ENCODE measurements at regions not wholly inside any gene's neighbourhood (a gene's known extent, or its start where the extent isn't known, plus 50 kb on each side); places are given as distances from the start of the nearest gene placed in this dataset.

DNA sequence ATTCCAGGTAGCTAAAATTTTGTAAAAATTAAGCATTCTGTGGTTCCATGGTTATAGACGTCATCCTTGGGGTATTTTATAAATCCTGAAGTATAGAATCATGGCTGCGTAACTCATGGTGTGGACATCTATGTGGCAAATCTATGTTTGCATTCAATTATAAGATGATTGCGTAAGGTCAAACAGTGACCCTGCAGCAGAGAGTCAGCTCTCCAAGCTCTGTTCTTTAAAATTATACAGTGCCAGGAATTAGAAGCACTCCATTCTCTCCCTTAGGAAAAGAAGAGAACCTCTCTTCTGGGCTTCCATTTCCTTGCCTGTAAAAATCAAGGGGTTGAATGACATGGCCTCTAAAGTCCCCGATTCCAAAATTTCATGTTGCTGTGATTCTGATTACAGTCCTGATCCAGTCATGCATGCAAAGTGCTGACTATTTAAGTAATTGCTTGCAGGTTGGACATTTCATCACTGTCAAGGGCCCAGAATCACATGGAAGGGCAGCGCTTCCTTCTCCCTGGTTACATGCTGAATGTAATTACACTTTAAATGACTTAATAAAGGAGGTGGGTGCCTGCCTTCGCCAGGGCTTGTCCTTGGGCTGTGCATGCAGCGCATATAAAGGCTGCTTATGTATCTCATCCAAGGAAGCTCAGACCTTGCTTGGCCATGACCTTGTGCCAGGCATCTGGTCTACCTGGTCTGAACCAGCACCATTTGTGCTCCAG lies 550.7 kb downstream of the TYW1 start:
- peaks cover 19% of the 10 kb centered on the region for H3K9me3 Mint-ChIP-seq
- H3K4me1 Mint-ChIP-seq (ENCODE audit: low read depth), result no peaks in the 10 kb centered on the region
- H3K27me3 Mint-ChIP-seq (ENCODE audit: low read depth), result no peaks in the 10 kb centered on the region
- no peak overlapping the region for H3K4me3 Mint-ChIP-seq
- H3K36me3 Mint-ChIP-seq (ENCODE audit: low read depth), result no peaks in the 10 kb centered on the region
- no peak for DNase-seq (ENCODE audit: low spot score)
- H3K27ac Mint-ChIP-seq, result no peak overlapping the region

DNA sequence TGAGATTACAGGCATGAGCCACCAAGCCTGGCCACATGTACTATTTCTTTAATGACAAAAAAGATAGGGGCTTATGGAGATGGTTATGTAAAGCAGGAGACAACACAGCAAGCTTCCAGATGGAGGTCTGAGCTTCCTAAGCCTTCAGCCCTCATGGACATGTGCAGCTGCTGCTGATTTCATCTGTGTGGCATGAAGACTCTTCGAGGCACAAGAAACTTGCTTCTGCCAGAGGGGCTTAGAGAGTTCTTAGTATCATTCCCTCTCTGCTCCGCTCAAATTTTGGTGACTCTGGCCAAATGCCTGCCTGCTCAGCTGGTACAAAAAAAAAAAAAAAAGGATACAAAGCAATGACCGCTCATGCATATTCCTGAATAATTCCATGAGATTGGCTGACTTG lies 552.5 kb downstream of the TYW1 start:
- peaks cover 23% of the 10 kb centered on the region for H3K9me3 Mint-ChIP-seq
- H3K27ac Mint-ChIP-seq, result no peak overlapping the region
- no peak overlapping the region for H3K4me3 Mint-ChIP-seq
- no peaks in the 10 kb centered on the region for H3K4me1 Mint-ChIP-seq (ENCODE audit: low read depth)
- H3K27me3 Mint-ChIP-seq (ENCODE audit: low read depth), result no peaks in the 10 kb centered on the region
- DNase-seq (ENCODE audit: low spot score), result no peak
- H3K36me3 Mint-ChIP-seq (ENCODE audit: low read depth), result no peaks in the 10 kb centered on the region

DNA sequence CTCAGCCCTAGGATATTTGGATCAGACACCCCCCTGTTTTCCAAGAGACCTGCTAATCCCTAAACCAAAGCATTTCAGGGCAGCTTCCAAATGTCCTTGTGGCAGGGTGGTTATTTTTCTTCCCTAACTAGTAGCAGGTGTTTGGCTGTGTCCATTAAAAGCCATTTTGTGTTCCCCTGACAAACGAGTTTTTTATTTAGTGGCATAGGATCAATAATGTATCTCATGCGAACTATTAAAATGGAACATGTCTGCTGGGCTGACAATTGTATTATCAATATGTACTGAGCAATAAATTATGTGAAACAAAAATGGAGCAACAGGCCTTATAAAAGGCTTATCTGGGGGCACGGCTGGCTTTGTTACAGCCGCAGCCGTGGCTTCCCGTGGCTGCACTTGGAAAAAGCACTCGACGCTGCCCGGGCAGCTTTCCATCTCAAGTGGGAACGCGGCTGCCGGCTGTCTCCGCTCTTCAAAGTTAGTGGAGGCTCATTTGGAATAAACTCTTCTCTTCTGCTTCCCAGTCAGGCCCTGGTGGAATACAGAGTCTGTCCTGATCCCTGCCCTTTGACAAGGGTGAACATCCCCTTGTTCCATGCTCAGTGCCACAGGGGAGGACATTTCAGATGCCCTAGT lies 554.3 kb downstream of the TYW1 start:
- peaks cover 19% of the 10 kb centered on the region for H3K9me3 Mint-ChIP-seq
- no peak overlapping the region for H3K27ac Mint-ChIP-seq
- DNase-seq (ENCODE audit: low spot score), result no peak
- no peaks in the 10 kb centered on the region for H3K4me1 Mint-ChIP-seq (ENCODE audit: low read depth)
- no peak overlapping the region for H3K4me3 Mint-ChIP-seq
- no peaks in the 10 kb centered on the region for H3K36me3 Mint-ChIP-seq (ENCODE audit: low read depth)
- H3K27me3 Mint-ChIP-seq (ENCODE audit: low read depth), result no peaks in the 10 kb centered on the region

DNA sequence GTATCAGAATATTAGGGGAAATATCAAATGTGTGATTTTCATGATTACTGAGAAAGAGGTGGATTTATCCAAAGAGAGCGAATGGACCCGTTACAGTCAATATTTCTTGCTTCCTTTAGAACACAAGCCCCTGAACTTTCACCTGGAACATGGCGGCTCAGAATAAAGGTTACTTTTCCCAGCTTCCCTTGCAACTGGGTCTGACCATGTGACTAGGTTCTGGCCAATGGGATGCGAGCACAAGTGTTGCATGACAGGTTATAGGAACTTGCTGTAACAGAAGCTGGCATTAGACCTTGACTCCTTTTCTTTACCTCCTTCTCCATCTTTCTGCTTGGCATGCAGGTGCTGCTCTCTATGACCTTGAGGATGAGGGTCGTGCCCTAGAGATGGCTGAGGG lies 556.1 kb downstream of the TYW1 start:
- Mint-ChIP-seq H3K27me3 (ENCODE audit: low read depth) (no peaks in the 10 kb centered on the region), H3K4me3 (no peak overlapping the region), H3K36me3 (ENCODE audit: low read depth) (no peaks in the 10 kb centered on the region)

DNA sequence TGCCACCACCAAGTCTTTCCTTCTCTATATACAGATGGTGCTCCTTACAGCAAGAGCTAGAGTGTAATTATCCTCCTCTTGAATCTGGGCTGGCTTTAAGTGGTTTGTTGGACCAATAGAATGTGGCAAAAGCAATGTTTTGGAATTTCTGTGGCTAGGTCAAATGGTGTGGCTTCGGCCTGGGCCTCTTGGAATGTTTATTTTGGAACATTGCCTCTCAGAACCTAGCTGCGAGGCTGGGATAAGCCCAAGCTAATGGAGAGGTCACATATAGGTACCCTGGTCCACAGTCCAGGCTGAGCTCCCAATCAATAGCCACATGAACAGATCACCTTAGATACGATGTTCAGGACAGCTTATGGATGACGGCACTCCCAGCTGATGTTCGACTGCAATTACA lies 556.7 kb downstream of the TYW1 start:
- no peaks in the 10 kb centered on the region for H3K4me1 Mint-ChIP-seq (ENCODE audit: low read depth)
- peaks cover 15% of the 10 kb centered on the region for H3K9me3 Mint-ChIP-seq
- no peaks in the 10 kb centered on the region for H3K36me3 Mint-ChIP-seq (ENCODE audit: low read depth)
- H3K27me3 Mint-ChIP-seq (ENCODE audit: low read depth), result no peaks in the 10 kb centered on the region
- H3K4me3 Mint-ChIP-seq, result no peak overlapping the region
- DNase-seq (ENCODE audit: low spot score), result no peak
- no peak overlapping the region for H3K27ac Mint-ChIP-seq

More for the DNA sequence above, 556.1 kb downstream of the TYW1 start:
- DNase-seq (ENCODE audit: low spot score), result no peak
- no peak overlapping the region for H3K27ac Mint-ChIP-seq
- peaks cover 15% of the 10 kb centered on the region for H3K9me3 Mint-ChIP-seq
- no peaks in the 10 kb centered on the region for H3K4me1 Mint-ChIP-seq (ENCODE audit: low read depth)

DNA sequence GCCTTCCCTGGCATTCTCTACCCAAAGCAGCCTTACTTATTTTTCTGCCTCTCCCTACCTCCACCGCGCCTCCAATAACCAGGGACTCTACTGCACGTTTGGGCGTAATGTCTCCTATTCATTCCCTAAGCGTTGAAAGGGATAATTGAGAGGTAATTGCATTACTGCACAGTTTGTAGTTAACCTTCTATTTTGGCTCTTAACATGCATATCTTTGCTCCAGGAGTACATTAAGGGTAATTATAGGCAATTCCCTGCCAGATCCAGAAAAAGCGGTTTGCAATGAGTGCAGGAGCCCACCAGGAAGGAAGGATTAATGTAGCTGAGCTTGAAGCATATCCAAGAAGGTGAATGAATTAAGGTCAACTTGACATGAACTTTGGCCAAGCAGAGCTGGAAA lies 558.4 kb downstream of the TYW1 start:
- H3K4me3 Mint-ChIP-seq, result no peak overlapping the region
- no peak for DNase-seq (ENCODE audit: low spot score)
- peaks cover 23% of the 10 kb centered on the region for H3K9me3 Mint-ChIP-seq
- no peak overlapping the region for H3K27ac Mint-ChIP-seq
- no peaks in the 10 kb centered on the region for H3K4me1 Mint-ChIP-seq (ENCODE audit: low read depth)
- H3K27me3 Mint-ChIP-seq (ENCODE audit: low read depth), result no peaks in the 10 kb centered on the region
- no peaks in the 10 kb centered on the region for H3K36me3 Mint-ChIP-seq (ENCODE audit: low read depth)

DNA sequence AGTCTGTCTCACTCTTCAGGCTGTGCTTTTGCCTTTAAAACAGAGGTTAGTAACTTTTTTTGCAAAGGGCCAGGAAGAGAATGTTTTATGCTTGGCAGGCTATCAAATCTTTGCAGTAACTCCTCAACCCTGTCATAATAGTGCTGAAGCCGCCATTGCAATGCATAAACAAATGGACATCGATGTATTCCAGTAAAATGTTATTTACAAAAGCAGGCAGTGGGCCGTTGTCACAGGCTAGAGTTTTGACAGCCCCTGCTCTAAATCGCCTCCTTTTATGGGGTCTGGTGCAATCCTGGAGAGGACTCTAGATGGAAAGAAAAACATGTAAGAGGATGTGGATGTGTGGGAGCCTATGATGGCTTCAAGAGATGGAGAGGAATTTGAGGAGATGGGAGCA lies 568.3 kb downstream of the TYW1 start:
- H3K27ac Mint-ChIP-seq, result no peak overlapping the region
- DNase-seq (ENCODE audit: low spot score), result no peak
- H3K4me1 Mint-ChIP-seq (ENCODE audit: low read depth), result no peaks in the 10 kb centered on the region
- H3K4me3 Mint-ChIP-seq, result no peak overlapping the region
- H3K27me3 Mint-ChIP-seq (ENCODE audit: low read depth), result no peaks in the 10 kb centered on the region
- H3K36me3 Mint-ChIP-seq (ENCODE audit: low read depth), result no peaks in the 10 kb centered on the region
- H3K9me3 Mint-ChIP-seq, result peaks cover 45% of the 10 kb centered on the region

DNA sequence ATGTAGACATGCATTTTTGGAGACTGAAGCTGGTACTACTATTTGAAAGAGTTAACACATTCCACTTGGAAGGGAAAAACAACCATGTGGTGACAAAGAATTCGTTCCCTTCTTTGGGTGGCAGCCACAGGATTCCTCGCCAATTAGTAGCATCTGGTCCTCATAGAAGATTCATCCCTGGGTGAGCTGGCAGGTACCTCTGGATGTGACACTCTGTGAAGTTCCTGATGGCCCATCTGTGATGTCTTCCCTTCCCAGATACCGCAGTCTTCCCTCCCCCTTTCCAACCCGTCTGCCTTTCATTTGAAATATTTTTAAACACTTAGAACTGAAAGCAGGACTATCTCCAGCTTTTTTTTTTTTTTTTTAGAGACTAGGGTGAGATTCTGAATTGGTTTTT lies 569.5 kb downstream of the TYW1 start:
- Mint-ChIP-seq H3K27me3 (ENCODE audit: low read depth) (no peaks in the 10 kb centered on the region), H3K27ac (no peak overlapping the region), H3K4me3 (no peak overlapping the region), H3K36me3 (ENCODE audit: low read depth) (peaks cover 1% of the 10 kb centered on the region), H3K4me1 (ENCODE audit: low read depth) (no peaks in the 10 kb centered on the region), H3K9me3 (peaks cover 52% of the 10 kb centered on the region)
- DNase-seq (ENCODE audit: low spot score), result no peak

DNA sequence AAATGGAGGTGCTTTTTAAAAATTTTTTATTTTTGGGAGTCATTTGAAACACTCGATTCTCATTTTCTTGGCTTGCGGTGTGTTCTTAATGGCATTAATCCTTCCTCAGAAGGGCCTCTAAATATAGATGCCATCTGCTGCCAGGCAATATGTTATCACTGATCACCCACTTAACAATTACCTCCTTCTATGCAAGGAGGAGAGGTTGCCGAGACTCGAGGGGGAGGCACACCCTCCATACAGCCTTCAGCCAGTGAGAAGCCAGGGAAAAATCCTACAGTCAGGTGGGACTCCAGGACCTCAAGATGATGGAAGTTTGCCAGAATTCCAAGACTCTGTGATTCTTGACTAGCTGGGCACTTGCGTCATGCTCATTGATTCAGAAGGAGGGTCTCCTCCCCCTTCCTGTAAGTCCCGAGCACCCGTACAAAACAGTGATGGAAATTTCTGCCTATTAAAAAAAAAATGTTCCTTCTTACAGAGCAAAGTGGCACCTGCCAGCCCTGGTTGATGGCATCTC lies 574.5 kb downstream of the TYW1 start:
- no peaks in the 10 kb centered on the region for H3K4me1 Mint-ChIP-seq (ENCODE audit: low read depth)
- H3K9me3 Mint-ChIP-seq, result peaks cover 38% of the 10 kb centered on the region
- H3K4me3 Mint-ChIP-seq, result no peak overlapping the region
- H3K27ac Mint-ChIP-seq, result no peak overlapping the region
- H3K27me3 Mint-ChIP-seq (ENCODE audit: low read depth), result no peaks in the 10 kb centered on the region
- peaks cover 1% of the 10 kb centered on the region for H3K36me3 Mint-ChIP-seq (ENCODE audit: low read depth)
- no peak for DNase-seq (ENCODE audit: low spot score)

DNA sequence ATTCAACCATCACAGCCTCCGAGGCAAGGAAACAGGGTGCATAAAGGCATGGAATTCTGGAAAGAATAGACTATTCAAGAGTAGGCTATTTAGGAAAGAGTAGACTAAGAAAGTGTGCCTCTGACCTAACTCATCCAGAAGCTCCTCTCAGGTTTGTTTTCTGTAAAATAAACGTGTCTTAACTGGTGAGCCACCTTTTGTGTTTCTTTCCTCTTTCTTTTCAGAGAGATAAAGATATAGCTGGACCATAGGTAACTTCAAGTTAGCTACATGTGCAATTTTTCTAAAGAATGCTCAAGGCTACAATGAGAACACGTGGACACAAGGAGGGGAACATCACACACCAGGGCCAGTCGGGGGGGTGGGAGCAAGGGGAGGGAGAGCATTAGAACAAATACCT lies 577.0 kb downstream of the TYW1 start:
- no peak for DNase-seq (ENCODE audit: low spot score)
- H3K27ac Mint-ChIP-seq, result no peak overlapping the region
- H3K4me3 Mint-ChIP-seq, result no peak overlapping the region
- H3K4me1 Mint-ChIP-seq (ENCODE audit: low read depth), result no peaks in the 10 kb centered on the region
- peaks cover 1% of the 10 kb centered on the region for H3K36me3 Mint-ChIP-seq (ENCODE audit: low read depth)
- peaks cover 47% of the 10 kb centered on the region for H3K9me3 Mint-ChIP-seq
- H3K27me3 Mint-ChIP-seq (ENCODE audit: low read depth), result no peaks in the 10 kb centered on the region

DNA sequence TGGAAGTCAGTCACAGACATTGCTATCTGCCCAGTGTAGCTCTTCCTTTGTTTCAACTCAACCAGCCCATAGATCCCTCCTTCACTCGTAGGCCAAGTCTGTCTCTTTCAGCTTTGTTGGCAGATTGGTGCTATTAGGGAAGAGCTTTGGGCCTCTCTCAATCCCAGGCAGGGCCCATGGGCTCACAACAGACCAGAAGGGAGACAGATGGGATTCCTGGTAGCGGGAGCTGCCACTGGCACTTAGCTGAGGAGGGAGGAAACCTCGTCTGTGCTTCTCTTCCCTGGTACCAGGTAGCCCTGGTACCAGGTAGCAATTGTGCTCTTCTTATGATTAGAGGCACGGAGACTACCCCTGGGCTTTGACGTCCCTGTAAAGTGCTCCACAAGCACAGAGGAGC lies 592.0 kb downstream of the TYW1 start:
- no peak for DNase-seq (ENCODE audit: low spot score)
- H3K36me3 Mint-ChIP-seq (ENCODE audit: low read depth), result no peaks in the 10 kb centered on the region
- no peak overlapping the region for H3K27ac Mint-ChIP-seq
- peaks cover 39% of the 10 kb centered on the region for H3K9me3 Mint-ChIP-seq
- no peak overlapping the region for H3K4me3 Mint-ChIP-seq
- H3K27me3 Mint-ChIP-seq (ENCODE audit: low read depth), result no peaks in the 10 kb centered on the region
- no peaks in the 10 kb centered on the region for H3K4me1 Mint-ChIP-seq (ENCODE audit: low read depth)

DNA sequence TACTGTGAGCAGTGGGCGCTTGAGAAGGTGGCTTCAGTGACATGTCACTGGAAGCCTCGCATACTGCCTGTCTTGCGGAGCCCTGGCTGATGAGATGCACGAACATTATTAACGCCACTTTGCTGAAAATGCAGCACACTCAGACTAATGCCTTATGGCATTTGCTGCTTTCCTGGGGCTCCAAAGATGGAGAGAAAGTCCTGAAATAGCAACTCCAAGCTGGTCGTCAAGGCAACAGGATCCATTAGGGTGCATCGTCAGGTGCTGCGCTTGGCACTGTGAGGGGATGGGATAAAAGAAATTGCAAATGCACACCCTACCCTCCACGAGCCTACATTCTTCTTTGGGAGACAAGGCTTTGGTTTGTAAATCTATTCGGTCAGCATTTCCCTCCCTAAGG lies 592.5 kb downstream of the TYW1 start:
- DNase-seq (ENCODE audit: low spot score), result no peak
- Mint-ChIP-seq H3K4me3 (no peak overlapping the region), H3K27ac (no peak overlapping the region), H3K36me3 (ENCODE audit: low read depth) (no peaks in the 10 kb centered on the region), H3K4me1 (ENCODE audit: low read depth) (no peaks in the 10 kb centered on the region), H3K9me3 (peaks cover 36% of the 10 kb centered on the region), H3K27me3 (ENCODE audit: low read depth) (no peaks in the 10 kb centered on the region)

DNA sequence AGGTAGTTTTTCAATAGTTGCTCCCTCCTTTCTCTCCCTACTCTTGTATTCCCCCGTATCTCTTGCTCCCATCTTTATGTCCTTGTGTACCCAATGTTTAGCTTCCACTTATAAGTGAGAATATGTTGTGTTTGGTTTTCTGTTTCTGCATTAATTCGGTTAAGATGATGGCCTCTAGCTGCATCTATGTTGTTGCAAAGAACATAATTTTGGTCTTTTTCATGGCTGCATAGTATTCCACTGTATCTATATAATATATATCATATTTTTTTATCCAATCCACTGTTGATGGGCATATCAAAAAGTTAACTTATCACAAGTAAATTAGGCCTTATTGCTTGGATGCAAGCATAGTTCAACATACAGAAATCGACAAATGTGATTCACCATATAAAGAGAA lies 594.0 kb downstream of the TYW1 start:
- Mint-ChIP-seq H3K27me3 (ENCODE audit: low read depth) (no peaks in the 10 kb centered on the region), H3K9me3 (peaks cover 35% of the 10 kb centered on the region), H3K27ac (no peak overlapping the region), H3K4me3 (no peak overlapping the region), H3K36me3 (ENCODE audit: low read depth) (no peaks in the 10 kb centered on the region), H3K4me1 (ENCODE audit: low read depth) (no peaks in the 10 kb centered on the region)
- no peak for DNase-seq (ENCODE audit: low spot score)

DNA sequence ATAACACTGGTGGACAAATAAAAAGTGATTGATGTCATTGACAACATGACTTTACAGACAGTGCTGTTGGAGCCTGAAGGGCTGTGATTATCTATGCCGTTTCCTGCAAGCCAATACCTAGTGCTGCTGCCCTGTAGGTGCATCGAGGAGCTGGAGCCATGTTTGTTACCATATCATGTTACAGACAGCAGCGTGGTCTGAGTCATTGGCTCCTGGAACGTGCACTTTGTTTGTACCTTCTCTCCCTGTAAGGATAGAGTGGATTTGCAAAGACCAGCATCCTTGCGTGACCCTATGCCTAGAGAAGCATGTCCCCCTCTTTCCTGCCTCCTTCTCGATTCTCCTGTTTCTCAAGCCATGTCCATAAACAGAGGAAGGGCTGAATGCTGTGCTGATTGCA lies 597.2 kb downstream of the TYW1 start:
- no peak for DNase-seq (ENCODE audit: low spot score)
- H3K27ac Mint-ChIP-seq, result no peak overlapping the region

More for the DNA sequence above, 597.2 kb downstream of the TYW1 start:
- no peak overlapping the region for H3K4me3 Mint-ChIP-seq
- H3K4me1 Mint-ChIP-seq (ENCODE audit: low read depth), result no peaks in the 10 kb centered on the region
- peaks cover 43% of the 10 kb centered on the region for H3K9me3 Mint-ChIP-seq
- no peaks in the 10 kb centered on the region for H3K27me3 Mint-ChIP-seq (ENCODE audit: low read depth)
- H3K36me3 Mint-ChIP-seq (ENCODE audit: low read depth), result no peaks in the 10 kb centered on the region
